Calu3 (cell line): ENCODE measurements at regions not wholly inside any gene's neighbourhood (a gene's known extent, or its start where the extent isn't known, plus 50 kb on each side); places are given as distances from the start of the nearest gene placed in this dataset.

ENCODE experiments used
- BruUV-seq: library from RNA; stranded (reverse); fragments of 400-500 nt; replicated peaks from 2 replicates; lab custom pipeline; 2021; lab: Mats Ljungman, UMichigan
- CTCF ChIA-PET: fragments of 300-600 bp; sonication (Branson Sonifier 250); formaldehyde crosslinking; loops from one replicate; lab custom pipeline; 2022; ENCODE audit warnings: antibody characterized with exemption; lab: Charles Lee
- DNase-seq: peaks from one replicate; pipeline ENCODE4 v3.0.0; 2022
- H3K27ac Mint-ChIP-seq: one replicate; pipeline ENCODE4 v1.8.0; 2022; ENCODE audit warnings: mixed read lengths; ENCODE audit not compliant: unreplicated experiment
- H3K27me3 Mint-ChIP-seq: one replicate; pipeline ENCODE4 v1.8.0; 2022; ENCODE audit warnings: mixed read lengths; ENCODE audit not compliant: unreplicated experiment
- H3K36me3 Mint-ChIP-seq: one replicate; pipeline ENCODE4 v1.8.0; 2022; ENCODE audit warnings: mild to moderate bottlenecking, moderate library complexity, mixed read lengths; ENCODE audit not compliant: insufficient read depth, unreplicated experiment
- H3K4me1 Mint-ChIP-seq: one replicate; pipeline ENCODE4 v1.8.0; 2022; ENCODE audit warnings: mild to moderate bottlenecking, low read depth, mixed read lengths; ENCODE audit not compliant: unreplicated experiment
- H3K4me3 Mint-ChIP-seq: one replicate; pipeline ENCODE4 v1.8.0; 2022; ENCODE audit warnings: mild to moderate bottlenecking, low read depth, moderate library complexity, mixed read lengths; ENCODE audit not compliant: unreplicated experiment
- H3K9me3 Mint-ChIP-seq: one replicate; pipeline ENCODE4 v1.8.0; 2022; ENCODE audit warnings: low read depth, mixed read lengths; ENCODE audit not compliant: unreplicated experiment
- CTCF ChIP-seq: fragments of 200-600 bp; IDR thresholded peaks from one replicate; pipeline ENCODE4 v1.8.0; 2022; ENCODE audit warnings: antibody characterized with exemption; ENCODE audit not compliant: unreplicated experiment
- intact Hi-C: fragments of 100-400 bp; cut with micrococcal nuclease; formaldehyde crosslinking; loops from one replicate; pipeline ENCODE4 v1.10.0; 2022; ENCODE audit not compliant: unreplicated experiment

GRCh38 chr20:51237791-51238190, 214.9 kb upstream of the KCNG1 start:
- intact Hi-C loops, result no loop called here
- CTCF ChIA-PET, result interaction anchor here (0.9 kb wide), 1 partner anchor 12 kb away, joined by 4 read pairs; no protein-coding TSS in a partner anchor
- Mint-ChIP-seq H3K9me3 (peaks cover 12% of the 10 kb centered on the region), H3K36me3 (no peaks in the 10 kb centered on the region), H3K4me1 (no peaks in the 10 kb centered on the region), H3K4me3 (no peak overlapping the region), H3K27ac (no peak overlapping the region), H3K27me3 (peaks cover 79% of the 10 kb centered on the region)
- TF ChIP-seq CTCF, result no peak
- no TSS peak for BruUV-seq
- DNase-seq, result no peak

DNA sequence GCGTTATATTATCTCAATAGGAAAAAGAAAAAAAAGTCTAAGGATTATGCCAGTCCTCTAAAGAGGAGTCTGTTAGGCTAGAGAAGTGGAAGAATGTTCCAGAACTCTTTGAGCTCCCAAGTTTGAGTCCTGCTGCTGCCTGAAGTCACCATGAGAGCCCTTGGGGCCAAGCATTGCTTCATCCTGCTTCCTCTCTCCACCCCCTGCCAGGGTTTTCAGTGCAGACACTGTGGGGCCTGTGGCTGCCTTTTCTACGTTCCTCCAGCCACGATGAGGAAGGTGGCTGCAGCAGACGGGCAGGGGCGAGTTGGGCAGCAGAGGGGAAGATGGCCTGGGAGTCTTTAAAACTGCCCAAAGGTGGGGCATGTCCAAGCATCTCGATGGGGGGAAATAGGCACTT, 214.4 kb upstream of the KCNG1 start:
- no peak overlapping the region for H3K4me3 Mint-ChIP-seq
- H3K27ac Mint-ChIP-seq, result no peak overlapping the region
- no peak for TF ChIP-seq CTCF
- no TSS peak for BruUV-seq
- DNase-seq, result no peak
- no peaks in the 10 kb centered on the region for H3K36me3 Mint-ChIP-seq
- peaks cover 9% of the 10 kb centered on the region for H3K9me3 Mint-ChIP-seq
- CTCF ChIA-PET, result interaction anchor here (0.9 kb wide), 1 partner anchor 13 kb away, joined by 4 read pairs; no protein-coding TSS in a partner anchor
- peaks cover 79% of the 10 kb centered on the region for H3K27me3 Mint-ChIP-seq
- H3K4me1 Mint-ChIP-seq, result no peaks in the 10 kb centered on the region
- intact Hi-C loops, result no loop called here

DNA sequence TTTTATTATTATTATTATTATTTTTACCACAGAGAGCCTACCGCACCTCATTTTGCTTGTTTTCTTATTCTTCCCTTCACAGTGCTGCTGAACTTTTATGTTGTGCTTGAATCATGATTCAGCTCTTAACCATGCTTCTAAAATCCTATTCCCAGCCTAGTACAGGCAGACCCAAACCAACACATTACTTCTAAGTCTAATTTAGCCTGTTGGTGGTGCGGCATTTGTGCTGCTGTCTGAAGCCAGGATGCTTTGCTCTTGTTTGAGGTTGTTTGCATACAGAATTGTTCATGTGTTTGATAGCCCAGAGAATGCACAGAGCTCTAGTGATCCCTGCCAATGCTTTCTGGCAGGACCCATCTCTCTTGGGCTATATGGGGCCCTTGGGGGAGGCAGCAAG, 213.5 kb upstream of the KCNG1 start:
- CTCF ChIA-PET, result interaction anchor here (0.6 to 0.7 kb wide), 2 partner anchors 15 to 28 kb away, joined by 3 read pairs; no protein-coding TSS in a partner anchor
- Mint-ChIP-seq H3K9me3 (peaks cover 5% of the 10 kb centered on the region), H3K4me3 (no peak overlapping the region), H3K36me3 (no peaks in the 10 kb centered on the region), H3K27me3 (peaks cover 79% of the 10 kb centered on the region), H3K4me1 (no peaks in the 10 kb centered on the region), H3K27ac (no peak overlapping the region)
- no peak for TF ChIP-seq CTCF
- no peak for DNase-seq
- intact Hi-C loops, result no loop called here
- BruUV-seq, result no TSS peak

- Mint-ChIP-seq H3K4me1 (no peaks in the 10 kb centered on the region), H3K36me3 (no peaks in the 10 kb centered on the region), H3K4me3 (no peak overlapping the region), H3K27ac (no peak overlapping the region), H3K27me3 (peaks cover 84% of the 10 kb centered on the region), H3K9me3 (no peaks in the 10 kb centered on the region)
- TF ChIP-seq CTCF, result no peak
- BruUV-seq, result no TSS peak
- CTCF ChIA-PET, result no interaction called here
- intact Hi-C loops, result no loop called here
- DNase-seq, result no peak
Observed at GRCh38 chr20:51233345-51233744, 210.4 kb upstream of the KCNG1 start.
